K562 (cell line): ENCODE measurements at regions not wholly inside any gene's neighbourhood (a gene's known extent, or its start where the extent isn't known, plus 50 kb on each side); places are given as distances from the start of the nearest gene placed in this dataset.

Source experiments
- BMI1 ChIP-seq: fragments of 150-350 bp; IDR thresholded peaks from 2 replicates; pipeline ENCODE4 v1.6.1; 2014; ENCODE audit warnings: low read length
- CREB5 ChIP-seq: fragments of 250-450 bp; sonication (Bioruptor Pico); IDR thresholded peaks from 2 replicates; pipeline ENCODE4 v1.5.0; 2020; ENCODE audit warnings: mild to moderate bottlenecking
- CTCF ChIP-seq, 3 experiments: IDR thresholded peaks in 2 of 3; conservative IDR thresholded peaks in 1 of 3; 2 replicates each; pipeline ENCODE4 v1.5.1; 2011 to 2012; ENCODE audit warnings: low read length in 3 of 3, mild to moderate bottlenecking in 3 of 3, control low read depth in 2 of 3, improper control_type of control experiment in 1 of 3, inconsistent platforms in 1 of 3, low read depth in 1 of 3, mixed read lengths in 1 of 3, moderate library complexity in 1 of 3; ENCODE audit not compliant: insufficient read depth in 2 of 3
- EP300 ChIP-seq: IDR thresholded peaks from 2 replicates; pipeline ENCODE4 v1.6.1; 2012; ENCODE audit warnings: low read length, improper control_type of control experiment
- HDAC2 ChIP-seq: fragments of 450-650 bp; IDR thresholded peaks from 2 replicates; pipeline ENCODE4 v1.6.1; 2016; ENCODE audit warnings: mild to moderate bottlenecking
- PHB ChIP-seq: fragments of 250-450 bp; sonication (Bioruptor Pico); IDR thresholded peaks from 2 replicates; pipeline ENCODE4 v1.5.0; 2021
- REST ChIP-seq, 2 experiments: fragments of 450-650 bp; formaldehyde crosslinking in 1 of 2; IDR thresholded peaks; 2 replicates each; pipeline versions ENCODE4 v1.4.0 to v1.6.1; 2014 to 2020; ENCODE audit warnings: mild to moderate bottlenecking in 2 of 2, borderline replicate concordance in 1 of 2, low read depth in 1 of 2

- TF ChIP-seq EP300 (no peak), HDAC2 (no peak), CTCF (IDR thresholded peaks at IDR 0.05 in 2 of 3, conservative IDR thresholded peaks at IDR 0.05 in 1 of 3; ENCODE audit: insufficient read depth in 2 of 3, low read depth in 1 of 3, low read length in 3 of 3) (no peak), CREB5 (no peak), PHB (CRISPR knock-in tag) (no peak), REST (IDR thresholded peaks at IDR 0.05; ENCODE audit: borderline replicate concordance) (no peak), REST (CRISPR knock-in tag; IDR thresholded peaks at IDR 0.05; ENCODE audit: low read depth) (no peak), BMI1 (no peak)
Measured at GRCh38 chr14:22203036-22203435, 386.0 kb downstream of the DAD1 start.
